IMR-90 (cell line): ENCODE measurements at regions not wholly inside any gene's neighbourhood (a gene's known extent, or its start where the extent isn't known, plus 50 kb on each side); places are given as distances from the start of the nearest gene placed in this dataset.

Experiments
- ATAC-seq: fragments of 200-7000 bp; cut with Tn5 transposase; 2 replicates; pipeline ENCODE4 v1.9.1; 2020; ENCODE audit warnings: low read depth, mild to moderate bottlenecking, moderate library complexity
- BruUV-seq: library from RNA; stranded (reverse); fragments of 400-500 nt; replicated peaks from 2 replicates; lab custom pipeline; 2021; lab: Mats Ljungman, UMichigan
- CTCF ChIA-PET: fragments of 300-600 bp; formaldehyde crosslinking; extraction: SDS; loops from one replicate; lab custom pipeline; 2021; ENCODE audit warnings: antibody characterized with exemption; lab: Yijun Ruan, JAX
- POLR2A ChIA-PET: fragments of 300-600 bp; sonication (Branson Sonifier 250); formaldehyde crosslinking; loops from one replicate; lab custom pipeline; 2022; ENCODE audit warnings: antibody characterized with exemption; ENCODE audit not compliant: unreplicated experiment; lab: Charles Lee
- DNase-seq: peaks from one replicate; pipeline ENCODE4 v3.0.0; 2013
- H2AFZ ChIP-seq: replicated peaks from 2 replicates; pipeline ENCODE3; 2013; ENCODE audit warnings: low read length, mild to moderate bottlenecking; ENCODE audit not compliant: poor library complexity
- H2AK5ac ChIP-seq: 2 replicates; pipeline ENCODE4 v1.6.1; 2013; ENCODE audit warnings: low read depth, low read length, inconsistent platforms
- H2AK9ac ChIP-seq: replicated peaks from 2 replicates; pipeline ENCODE3; 2013; ENCODE audit warnings: mild to moderate bottlenecking, low read depth, low read length, moderate library complexity; ENCODE audit not compliant: poor library complexity
- H2BK120ac ChIP-seq: 2 replicates; pipeline ENCODE4 v1.6.1; 2013; ENCODE audit warnings: low read depth, low read length, inconsistent platforms
- H2BK15ac ChIP-seq: 3 replicates; pipeline ENCODE4 v1.6.1; 2013; ENCODE audit warnings: low read depth, low read length, inconsistent platforms
- H2BK20ac ChIP-seq: 2 replicates; pipeline ENCODE4 v1.6.1; 2013; ENCODE audit warnings: low read depth, mild to moderate bottlenecking, inconsistent platforms, low read length, moderate library complexity
- H2BK5ac ChIP-seq: 2 replicates; pipeline ENCODE4 v1.6.1; 2013; ENCODE audit warnings: mild to moderate bottlenecking, low read depth, low read length, inconsistent platforms; ENCODE audit not compliant: poor library complexity, severe bottlenecking
- H3K14ac ChIP-seq: replicated peaks from 2 replicates; pipeline ENCODE4 v1.6.1; 2013; ENCODE audit warnings: low read depth, low read length, inconsistent platforms
- H3K18ac ChIP-seq: 2 replicates; pipeline ENCODE4 v1.6.1; 2013; ENCODE audit warnings: low read depth, low read length, control low read depth
- H3K23ac ChIP-seq: 2 replicates; pipeline ENCODE4 v1.6.1; 2013; ENCODE audit warnings: low read depth, low read length, inconsistent platforms
- H3K27ac ChIP-seq: 2 replicates; pipeline ENCODE4 v1.5.1; 2013; ENCODE audit warnings: mild to moderate bottlenecking, control low read depth, low read length; ENCODE audit not compliant: insufficient read depth
- H3K27me3 ChIP-seq: 2 replicates; pipeline ENCODE4 v1.6.1; 2013; ENCODE audit warnings: low read length; ENCODE audit not compliant: control insufficient read depth, insufficient read depth
- H3K36me3 ChIP-seq: 2 replicates; pipeline ENCODE4 v1.6.1; 2013; ENCODE audit warnings: low read length, mixed read lengths; ENCODE audit not compliant: control insufficient read depth, insufficient read depth
- H3K4ac ChIP-seq: 2 replicates; pipeline ENCODE4 v1.6.1; 2013; ENCODE audit warnings: low read depth, low read length, inconsistent platforms
- H3K4me1 ChIP-seq: 2 replicates; pipeline ENCODE4 v1.6.1; 2013; ENCODE audit warnings: low read length, mixed read lengths; ENCODE audit not compliant: control insufficient read depth, insufficient read depth
- H3K4me2 ChIP-seq: 2 replicates; pipeline ENCODE4 v1.6.1; 2013; ENCODE audit warnings: low read depth, mild to moderate bottlenecking, control low read depth, low read length, moderate library complexity
- H3K4me3 ChIP-seq: 2 replicates; pipeline ENCODE4 v1.5.1; 2013; ENCODE audit warnings: low read depth, mild to moderate bottlenecking, control low read depth, low read length, moderate library complexity; ENCODE audit not compliant: insufficient read depth
- H3K56ac ChIP-seq: 2 replicates; pipeline ENCODE4 v1.6.1; 2013; ENCODE audit warnings: low read length, inconsistent platforms; ENCODE audit not compliant: insufficient read depth; ENCODE audit errors: extremely low read depth
- H3K79me1 ChIP-seq, 2 experiments: 2 replicates each; pipeline ENCODE4 v1.6.1; 2013; ENCODE audit warnings: low read length in 2 of 2, inconsistent platforms in 1 of 2, low read depth in 1 of 2
- H3K9ac ChIP-seq: 2 replicates; pipeline ENCODE4 v1.6.1; 2013; ENCODE audit warnings: low read depth, low read length, control low read depth
- H3K9me1 ChIP-seq: 2 replicates; pipeline ENCODE4 v1.6.1; 2013; ENCODE audit warnings: low read length, inconsistent platforms; ENCODE audit not compliant: insufficient read depth
- H3K9me3 ChIP-seq: 2 replicates; pipeline ENCODE4 v1.6.1; 2013; ENCODE audit warnings: low read length; ENCODE audit not compliant: control insufficient read depth, insufficient read depth
- H4K20me1 ChIP-seq: 2 replicates; pipeline ENCODE4 v1.6.1; 2013; ENCODE audit warnings: low read length, inconsistent platforms; ENCODE audit not compliant: insufficient read depth
- H4K5ac ChIP-seq: 2 replicates; pipeline ENCODE4 v1.6.1; 2013; ENCODE audit warnings: mild to moderate bottlenecking, low read depth, low read length, control low read depth
- H4K8ac ChIP-seq, 2 experiments: 2 replicates each; pipeline ENCODE4 v1.6.1; 2013; ENCODE audit warnings: low read depth in 2 of 2, low read length in 2 of 2, control low read depth in 1 of 2, inconsistent platforms in 1 of 2
- H4K91ac ChIP-seq: 2 replicates; pipeline ENCODE4 v1.6.1; 2013; ENCODE audit warnings: low read depth, low read length, inconsistent platforms; ENCODE audit not compliant: insufficient read depth
- BHLHE40 ChIP-seq: fragments of 150-350 bp; IDR thresholded peaks from 2 replicates; pipeline ENCODE4 v1.6.1; 2016; ENCODE audit warnings: mild to moderate bottlenecking, low read depth, low read length
- CEBPB ChIP-seq: IDR thresholded peaks from 2 replicates; pipeline ENCODE4 v1.6.1; 2012; ENCODE audit warnings: low read depth, low read length, improper control_type of control experiment
- CHD1 ChIP-seq: IDR thresholded peaks from 2 replicates; pipeline ENCODE4 v1.6.1; 2012; ENCODE audit warnings: low read depth, low read length, improper control_type of control experiment
- ELK1 ChIP-seq: fragments of 150-350 bp; IDR thresholded peaks from 2 replicates; pipeline ENCODE4 v1.6.1; 2016; ENCODE audit warnings: low read depth, mild to moderate bottlenecking, low read length, moderate library complexity, borderline replicate concordance
- FOS ChIP-seq: fragments of 150-350 bp; IDR thresholded peaks from 2 replicates; pipeline ENCODE4 v1.6.1; 2016; ENCODE audit warnings: low read depth, low read length
- MAFK ChIP-seq: IDR thresholded peaks from 2 replicates; pipeline ENCODE4 v1.6.1; 2012; ENCODE audit warnings: low read depth, low read length, improper control_type of control experiment
- MAZ ChIP-seq: IDR thresholded peaks from 2 replicates; pipeline ENCODE4 v1.6.1; 2012; ENCODE audit warnings: low read depth, mild to moderate bottlenecking, low read length, improper control_type of control experiment, moderate library complexity, borderline replicate concordance
- MXI1 ChIP-seq: IDR thresholded peaks from 2 replicates; pipeline ENCODE4 v1.6.1; 2012; ENCODE audit warnings: low read depth, mild to moderate bottlenecking, low read length, moderate library complexity, borderline replicate concordance
- RAD21 ChIP-seq: IDR thresholded peaks from 2 replicates; pipeline ENCODE4 v1.6.1; 2012; ENCODE audit warnings: low read length, improper control_type of control experiment
- RCOR1 ChIP-seq: IDR thresholded peaks from 2 replicates; pipeline ENCODE4 v1.6.1; 2012; ENCODE audit warnings: mild to moderate bottlenecking, low read length, improper control_type of control experiment; ENCODE audit not compliant: insufficient replicate concordance
- RFX5 ChIP-seq: IDR thresholded peaks from 2 replicates; pipeline ENCODE4 v1.8.0; 2012; ENCODE audit warnings: low read depth, mild to moderate bottlenecking, low read length, moderate library complexity
- USF2 ChIP-seq: fragments of 150-350 bp; IDR thresholded peaks from 2 replicates; pipeline ENCODE4 v1.6.1; 2017; ENCODE audit warnings: mild to moderate bottlenecking, antibody characterized with exemption, low read length, low read depth
- WGBS, 2 experiments: methylation state at CpG; one replicate each; pipeline versions ENCODE4 v1.1.5 to v1.1.7; 2013; ENCODE audit warnings: missing lambda C conversion rate in 2 of 2; ENCODE audit not compliant: insufficient read length in 1 of 2; ENCODE audit errors: extremely low coverage in 2 of 2; 5-methylcytosine and 5-hydroxymethylcytosine counted together
- dilution Hi-C: fragments of 300-500 bp; cut with HindIII; formaldehyde crosslinking; loops from one replicate; pipeline ENCODE4 v1.14.3; 2018; ENCODE audit warnings: low sequenced_read_pairs; ENCODE audit not compliant: unreplicated experiment
- in situ Hi-C: fragments of 300-500 bp; cut with MboI; formaldehyde crosslinking; loops from 3 replicates; pipeline ENCODE4 v1.14.3; 2019; ENCODE audit warnings: low sequenced_read_pairs, inconsistent platforms, mixed read lengths
- intact Hi-C: fragments of 100-400 bp; cut with micrococcal nuclease; formaldehyde crosslinking; loops from 2 replicates; pipeline ENCODE4 v1.10.0; 2022
- TF ChIP-seq, protein P1 (sequence below): conservative IDR thresholded peaks from 2 replicates; pipeline ENCODE4 v1.5.1; 2012; ENCODE audit warnings: mild to moderate bottlenecking, low read depth, low read length, improper control_type of control experiment

- no CpG with 5 or more reads among the region's 3 CpGs for WGBS, 2 experiments
- Histone ChIP-seq H4K5ac (no peak overlapping the region), H4K20me1 (no peaks in the 10 kb centered on the region), H2BK120ac (no peak overlapping the region), H3K79me1 (no peaks in the 10 kb centered on the region), H2AK9ac (no peak overlapping the region), H3K9me3 (peaks cover 6% of the 10 kb centered on the region), H3K4ac (no peak overlapping the region), H3K27me3 (no peaks in the 10 kb centered on the region), H2AK5ac (no peak overlapping the region), H2BK5ac (no peak overlapping the region), H3K9me1 (no peaks in the 10 kb centered on the region), H3K14ac (no peak overlapping the region), H3K36me3 (no peaks in the 10 kb centered on the region), H4K8ac (no peak overlapping the region), H3K18ac (no peak overlapping the region), H3K4me2 (no peak overlapping the region), H2BK20ac (no peak overlapping the region), H3K4me1 (no peaks in the 10 kb centered on the region), H3K4me3 (no peak overlapping the region), H3K56ac (no peak overlapping the region), H4K91ac (no peak overlapping the region), H3K9ac (no peak overlapping the region), H3K23ac (no peak overlapping the region), H3K27ac (no peak overlapping the region), H2BK15ac (no peak overlapping the region), H2AFZ (no peak overlapping the region)
- CTCF ChIA-PET: interaction anchor here (0.6 kb wide), 1 partner anchor 318 kb away, joined by 4 read pairs; no protein-coding TSS in a partner anchor
- TF ChIP-seq, protein P1, sequence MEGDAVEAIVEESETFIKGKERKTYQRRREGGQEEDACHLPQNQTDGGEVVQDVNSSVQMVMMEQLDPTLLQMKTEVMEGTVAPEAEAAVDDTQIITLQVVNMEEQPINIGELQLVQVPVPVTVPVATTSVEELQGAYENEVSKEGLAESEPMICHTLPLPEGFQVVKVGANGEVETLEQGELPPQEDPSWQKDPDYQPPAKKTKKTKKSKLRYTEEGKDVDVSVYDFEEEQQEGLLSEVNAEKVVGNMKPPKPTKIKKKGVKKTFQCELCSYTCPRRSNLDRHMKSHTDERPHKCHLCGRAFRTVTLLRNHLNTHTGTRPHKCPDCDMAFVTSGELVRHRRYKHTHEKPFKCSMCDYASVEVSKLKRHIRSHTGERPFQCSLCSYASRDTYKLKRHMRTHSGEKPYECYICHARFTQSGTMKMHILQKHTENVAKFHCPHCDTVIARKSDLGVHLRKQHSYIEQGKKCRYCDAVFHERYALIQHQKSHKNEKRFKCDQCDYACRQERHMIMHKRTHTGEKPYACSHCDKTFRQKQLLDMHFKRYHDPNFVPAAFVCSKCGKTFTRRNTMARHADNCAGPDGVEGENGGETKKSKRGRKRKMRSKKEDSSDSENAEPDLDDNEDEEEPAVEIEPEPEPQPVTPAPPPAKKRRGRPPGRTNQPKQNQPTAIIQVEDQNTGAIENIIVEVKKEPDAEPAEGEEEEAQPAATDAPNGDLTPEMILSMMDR: no peak
- TF ChIP-seq MAFK: no peak
- TF ChIP-seq MAZ: no peak
- TF ChIP-seq USF2: no peak
- no peak for TF ChIP-seq MXI1
- TF ChIP-seq ELK1: no peak
- TF ChIP-seq BHLHE40: no peak
- TF ChIP-seq RCOR1: no peak
- TF ChIP-seq FOS: no peak
- TF ChIP-seq CHD1: no peak
- no peak for TF ChIP-seq CEBPB
- no peak for TF ChIP-seq RAD21
- no peak for TF ChIP-seq RFX5
- ATAC-seq: no peak
- intact Hi-C loops (no loop called here), in situ Hi-C loops (no loop called here), dilution Hi-C loops (no loop called here)
- POLR2A ChIA-PET: no interaction called here
- DNase-seq: no peak
- BruUV-seq: no TSS peak
Observed at GRCh38 chr13:53732664-53733063, 704.1 kb downstream of the OLFM4 start.
